ENCODE measurements at regions not wholly inside any gene's neighbourhood (a gene's known extent, or its start where the extent isn't known, plus 50 kb on each side); places are given as distances from the start of the nearest gene placed in this dataset.
"Not testable (repeated sequence)": the region's sequence is repeated elsewhere in the genome, so short reads cannot be mapped to it uniquely, and the experiment has no call there.

GRCh38 chr2:111452208-111452607 is 331.5 kb downstream of the BCL2L11 start:
- not testable (repeated sequence) for TF ChIP-seq CTCF (conservative IDR thresholded peaks at IDR 0.05); ZFX (IDR thresholded peaks at IDR 0.05)
